HepG2 (cell line): ENCODE measurements at regions not wholly inside any gene's neighbourhood (a gene's known extent, or its start where the extent isn't known, plus 50 kb on each side); places are given as distances from the start of the nearest gene placed in this dataset.

Experiments
- ASH2L ChIP-seq: fragments of 300-600, 200-600 bp; sonication (generic); IDR thresholded peaks from 2 replicates; pipeline ENCODE4 v1.7.0; 2017; ENCODE audit warnings: low read depth, mild to moderate bottlenecking, moderate library complexity, mixed read lengths, low read length; ENCODE audit not compliant: insufficient read length
- MEF2D ChIP-seq: sonication (generic); formaldehyde crosslinking; IDR thresholded peaks from 2 replicates; pipeline ENCODE4 v1.5.1; 2020; ENCODE audit warnings: mild to moderate bottlenecking, missing genetic modification reagents
- MXI1 ChIP-seq: IDR thresholded peaks from 3 replicates; pipeline ENCODE4 v1.6.1; 2012; ENCODE audit warnings: low read depth, low read length, inconsistent platforms, borderline replicate concordance
- NFRKB ChIP-seq: fragments of 450-650 bp; IDR thresholded peaks from 2 replicates; pipeline ENCODE4 v1.6.1; 2017
- POLR2AphosphoS5 ChIP-seq: IDR thresholded peaks from 2 replicates; pipeline ENCODE4 v1.6.1; 2012; ENCODE audit warnings: low read depth, low read length
- ZBTB7A ChIP-seq: sonication (generic); formaldehyde crosslinking; IDR thresholded peaks from 2 replicates; pipeline ENCODE4 v1.8.0; 2022; ENCODE audit warnings: mild to moderate bottlenecking, missing genetic modification reagents
- ZBTB8A ChIP-seq: sonication (generic); formaldehyde crosslinking; IDR thresholded peaks from 2 replicates; pipeline ENCODE4 v1.4.0; 2020; ENCODE audit warnings: mild to moderate bottlenecking, low read depth, missing genetic modification reagents, borderline replicate concordance
- TF ChIP-seq, protein P1 (sequence below): sonication (generic); formaldehyde crosslinking; IDR thresholded peaks from 2 replicates; pipeline ENCODE4 v1.4.0; 2020; ENCODE audit warnings: missing genetic modification reagents
- TF ChIP-seq, protein P2 (sequence below): sonication (generic); formaldehyde crosslinking; IDR thresholded peaks from 2 replicates; pipeline ENCODE4 v1.5.0; 2020; ENCODE audit warnings: mild to moderate bottlenecking, missing genetic modification reagents, moderate library complexity
- TF ChIP-seq, protein P3 (sequence below): sonication (generic); formaldehyde crosslinking; conservative IDR thresholded peaks from 2 replicates; pipeline ENCODE4 v1.8.0; 2022; ENCODE audit warnings: mild to moderate bottlenecking, moderate library complexity, missing genetic modification reagents
- TF ChIP-seq, protein P4 (sequence below): IDR thresholded peaks from 2 replicates; pipeline ENCODE4 v1.6.1; 2016; ENCODE audit warnings: mild to moderate bottlenecking

DNA sequence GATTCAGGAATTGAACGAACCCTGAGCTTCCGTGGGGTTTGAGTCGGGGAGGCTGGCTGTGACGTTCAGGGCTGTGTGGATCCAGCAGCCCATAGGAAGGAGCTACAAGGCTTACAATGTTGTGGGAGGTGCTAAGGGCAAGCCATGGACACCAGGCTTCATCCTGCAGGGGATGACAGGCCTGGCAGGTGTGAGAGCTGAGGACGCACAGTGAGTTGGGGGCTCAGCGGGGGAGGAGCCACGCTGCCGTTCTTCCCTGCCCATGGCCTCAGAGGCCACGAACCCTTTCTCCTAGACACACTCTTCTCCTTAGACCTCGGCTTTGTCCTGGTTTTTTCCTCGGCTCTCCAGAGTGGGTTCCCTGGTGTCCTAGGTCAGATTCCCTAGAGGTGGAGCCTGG is 78.1 kb upstream of the SLC22A11 start:
- TF ChIP-seq ASH2L (no peak), ZBTB8A (no peak), NFRKB (no peak), MXI1 (no peak), MEF2D (CRISPR knock-in tag) (no peak), ZBTB7A (CRISPR knock-in tag) (no peak), POLR2AphosphoS5 (no peak)
- TF ChIP-seq, protein P1, sequence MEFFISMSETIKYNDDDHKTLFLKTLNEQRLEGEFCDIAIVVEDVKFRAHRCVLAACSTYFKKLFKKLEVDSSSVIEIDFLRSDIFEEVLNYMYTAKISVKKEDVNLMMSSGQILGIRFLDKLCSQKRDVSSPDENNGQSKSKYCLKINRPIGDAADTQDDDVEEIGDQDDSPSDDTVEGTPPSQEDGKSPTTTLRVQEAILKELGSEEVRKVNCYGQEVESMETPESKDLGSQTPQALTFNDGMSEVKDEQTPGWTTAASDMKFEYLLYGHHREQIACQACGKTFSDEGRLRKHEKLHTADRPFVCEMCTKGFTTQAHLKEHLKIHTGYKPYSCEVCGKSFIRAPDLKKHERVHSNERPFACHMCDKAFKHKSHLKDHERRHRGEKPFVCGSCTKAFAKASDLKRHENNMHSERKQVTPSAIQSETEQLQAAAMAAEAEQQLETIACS (CRISPR knock-in tag), result no peak
- TF ChIP-seq, protein P2, sequence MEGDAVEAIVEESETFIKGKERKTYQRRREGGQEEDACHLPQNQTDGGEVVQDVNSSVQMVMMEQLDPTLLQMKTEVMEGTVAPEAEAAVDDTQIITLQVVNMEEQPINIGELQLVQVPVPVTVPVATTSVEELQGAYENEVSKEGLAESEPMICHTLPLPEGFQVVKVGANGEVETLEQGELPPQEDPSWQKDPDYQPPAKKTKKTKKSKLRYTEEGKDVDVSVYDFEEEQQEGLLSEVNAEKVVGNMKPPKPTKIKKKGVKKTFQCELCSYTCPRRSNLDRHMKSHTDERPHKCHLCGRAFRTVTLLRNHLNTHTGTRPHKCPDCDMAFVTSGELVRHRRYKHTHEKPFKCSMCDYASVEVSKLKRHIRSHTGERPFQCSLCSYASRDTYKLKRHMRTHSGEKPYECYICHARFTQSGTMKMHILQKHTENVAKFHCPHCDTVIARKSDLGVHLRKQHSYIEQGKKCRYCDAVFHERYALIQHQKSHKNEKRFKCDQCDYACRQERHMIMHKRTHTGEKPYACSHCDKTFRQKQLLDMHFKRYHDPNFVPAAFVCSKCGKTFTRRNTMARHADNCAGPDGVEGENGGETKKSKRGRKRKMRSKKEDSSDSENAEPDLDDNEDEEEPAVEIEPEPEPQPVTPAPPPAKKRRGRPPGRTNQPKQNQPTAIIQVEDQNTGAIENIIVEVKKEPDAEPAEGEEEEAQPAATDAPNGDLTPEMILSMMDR (CRISPR knock-in tag), result no peak
- TF ChIP-seq, protein P3, sequence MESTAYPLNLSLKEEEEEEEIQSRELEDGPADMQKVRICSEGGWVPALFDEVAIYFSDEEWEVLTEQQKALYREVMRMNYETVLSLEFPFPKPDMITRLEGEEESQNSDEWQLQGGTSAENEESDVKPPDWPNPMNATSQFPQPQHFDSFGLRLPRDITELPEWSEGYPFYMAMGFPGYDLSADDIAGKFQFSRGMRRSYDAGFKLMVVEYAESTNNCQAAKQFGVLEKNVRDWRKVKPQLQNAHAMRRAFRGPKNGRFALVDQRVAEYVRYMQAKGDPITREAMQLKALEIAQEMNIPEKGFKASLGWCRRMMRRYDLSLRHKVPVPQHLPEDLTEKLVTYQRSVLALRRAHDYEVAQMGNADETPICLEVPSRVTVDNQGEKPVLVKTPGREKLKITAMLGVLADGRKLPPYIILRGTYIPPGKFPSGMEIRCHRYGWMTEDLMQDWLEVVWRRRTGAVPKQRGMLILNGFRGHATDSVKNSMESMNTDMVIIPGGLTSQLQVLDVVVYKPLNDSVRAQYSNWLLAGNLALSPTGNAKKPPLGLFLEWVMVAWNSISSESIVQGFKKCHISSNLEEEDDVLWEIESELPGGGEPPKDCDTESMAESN, result no peak
- TF ChIP-seq, protein P4, sequence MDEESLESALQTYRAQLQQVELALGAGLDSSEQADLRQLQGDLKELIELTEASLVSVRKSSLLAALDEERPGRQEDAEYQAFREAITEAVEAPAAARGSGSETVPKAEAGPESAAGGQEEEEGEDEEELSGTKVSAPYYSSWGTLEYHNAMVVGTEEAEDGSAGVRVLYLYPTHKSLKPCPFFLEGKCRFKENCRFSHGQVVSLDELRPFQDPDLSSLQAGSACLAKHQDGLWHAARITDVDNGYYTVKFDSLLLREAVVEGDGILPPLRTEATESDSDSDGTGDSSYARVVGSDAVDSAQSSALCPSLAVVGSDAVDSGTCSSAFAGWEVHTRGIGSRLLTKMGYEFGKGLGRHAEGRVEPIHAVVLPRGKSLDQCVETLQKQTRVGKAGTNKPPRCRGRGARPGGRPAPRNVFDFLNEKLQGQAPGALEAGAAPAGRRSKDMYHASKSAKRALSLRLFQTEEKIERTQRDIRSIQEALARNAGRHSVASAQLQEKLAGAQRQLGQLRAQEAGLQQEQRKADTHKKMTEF (CRISPR knock-in tag), result no peak
